ENCODE measurements at regions not wholly inside any gene's neighbourhood (a gene's known extent, or its start where the extent isn't known, plus 50 kb on each side); places are given as distances from the start of the nearest gene placed in this dataset.

DNA sequence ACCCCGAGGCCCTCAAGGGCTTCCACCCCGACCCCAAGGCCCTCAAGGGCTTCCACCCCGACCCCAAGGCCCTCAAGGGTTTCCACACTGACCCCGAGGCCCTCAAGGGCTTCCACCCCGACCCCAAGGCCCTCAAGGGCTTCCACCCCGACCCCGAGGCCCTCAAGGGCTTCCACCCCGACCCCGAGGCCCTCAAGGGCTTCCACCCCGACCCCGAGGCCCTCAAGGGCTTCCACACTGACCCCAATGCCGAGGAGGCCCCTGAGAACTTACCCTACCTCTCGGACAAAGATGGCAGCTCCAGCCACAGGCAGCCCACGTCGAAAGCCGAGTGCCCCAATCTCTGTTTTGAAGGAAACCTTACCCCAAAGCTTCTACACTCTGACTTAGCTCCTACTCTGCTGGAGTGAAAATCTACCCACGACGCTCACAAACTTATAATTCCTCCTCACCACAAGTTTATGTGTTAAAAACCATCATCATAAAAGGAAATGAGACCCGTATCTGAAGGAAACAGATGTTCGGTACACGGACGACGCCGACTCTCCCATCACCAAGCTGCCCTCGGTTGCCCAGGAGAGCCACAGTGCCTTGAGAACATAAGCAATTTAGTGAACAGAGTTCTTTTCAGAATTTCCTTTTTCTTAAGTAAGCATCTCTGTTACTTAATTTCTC, 61.2 kb upstream of the RPH3AL start:
- no peak for DNase-seq (ENCODE audit: low read depth, low spot score)

DNA sequence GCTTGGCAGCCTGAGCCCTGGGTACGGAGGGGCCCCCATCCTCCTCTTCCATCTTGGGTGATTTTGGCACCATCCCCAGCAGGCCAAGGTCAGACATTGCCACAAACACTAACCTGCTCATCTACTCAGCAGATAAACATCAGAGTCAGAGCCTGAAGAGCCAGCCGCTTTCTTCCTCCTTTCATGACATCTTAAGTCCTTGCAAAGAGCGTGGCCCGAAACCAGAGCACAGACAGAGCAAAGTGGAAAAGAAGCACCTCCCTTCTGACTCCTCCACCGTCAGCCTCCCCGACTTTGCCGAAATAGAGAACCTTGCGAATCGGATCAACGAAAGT, 60.4 kb upstream of the RPH3AL start:
- no peak for DNase-seq (ENCODE audit: low read depth, low spot score)

DNA sequence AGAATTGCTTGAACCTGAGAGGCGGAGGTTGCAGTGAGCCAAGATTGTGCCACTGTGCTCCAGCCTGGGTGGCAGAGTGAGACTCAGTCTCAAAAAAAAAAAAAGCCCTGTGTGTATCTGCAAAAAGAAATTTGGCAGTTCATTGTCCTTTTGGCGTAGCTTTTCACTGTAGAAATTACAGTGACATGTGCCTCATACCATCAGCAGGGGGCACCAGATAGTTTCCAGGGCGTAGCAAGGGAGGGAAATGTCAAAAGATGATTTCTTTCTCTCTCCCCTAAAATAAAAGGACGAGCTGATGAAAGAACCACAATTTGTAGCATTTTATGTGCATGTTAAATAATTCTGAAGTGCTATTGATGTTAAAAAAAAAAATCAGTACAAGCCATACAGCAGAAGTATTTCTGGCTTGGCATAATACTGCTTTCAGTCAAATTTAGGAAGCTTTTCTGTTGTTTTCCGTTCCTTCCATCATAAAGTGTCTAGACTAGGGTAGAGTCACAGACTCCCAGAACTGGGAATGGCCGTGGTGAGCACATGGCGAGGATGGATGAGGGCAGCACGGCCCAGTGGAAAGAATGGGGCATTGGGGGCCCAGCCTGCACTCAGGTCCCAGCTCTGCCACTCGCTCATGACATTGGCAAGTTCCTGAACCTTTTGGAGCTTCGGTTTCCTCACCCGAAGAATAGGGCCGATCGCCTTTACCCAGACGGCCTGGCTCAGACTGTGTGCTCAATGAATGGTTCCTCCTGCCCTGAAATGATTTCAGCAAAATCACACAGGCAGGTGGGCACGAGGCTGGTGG, 59.8 kb upstream of the RPH3AL start:
- DNase-seq (ENCODE audit: low read depth, low spot score): peak; percentile 31

DNA sequence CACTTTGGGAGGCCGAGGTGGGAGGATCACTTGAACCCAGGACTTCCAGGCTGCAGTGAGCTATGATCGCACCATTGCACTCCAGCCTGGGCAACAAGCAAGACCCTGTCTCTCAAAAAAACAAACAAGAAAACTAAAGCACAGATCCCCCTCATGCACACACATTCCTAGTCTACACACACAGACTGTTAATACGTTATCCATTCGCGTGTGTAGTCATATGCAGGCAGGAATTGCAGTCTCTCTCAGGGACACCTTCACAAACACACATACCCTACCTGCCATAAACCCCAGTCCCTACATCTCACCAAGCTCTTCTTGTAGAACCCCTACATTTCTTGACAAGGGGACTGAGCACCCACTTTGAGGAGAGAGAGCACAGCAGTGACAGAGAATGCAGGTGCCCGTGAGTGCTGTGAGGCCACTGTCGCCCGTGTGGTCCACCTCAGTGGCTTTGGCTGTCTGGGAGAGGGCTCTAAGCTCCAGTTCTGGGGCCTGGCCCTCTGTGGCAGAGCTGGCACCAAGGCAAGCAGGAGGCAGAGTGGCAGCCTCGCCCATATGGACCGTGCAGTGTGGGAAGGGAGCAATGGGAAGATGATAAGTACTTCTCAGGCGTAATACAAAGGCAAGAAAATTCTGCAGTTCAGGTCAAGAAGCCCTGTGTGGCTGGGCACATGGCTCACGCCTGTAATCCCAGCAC, 59.0 kb upstream of the RPH3AL start:
- DNase-seq (ENCODE audit: low read depth, low spot score): no peak

DNA sequence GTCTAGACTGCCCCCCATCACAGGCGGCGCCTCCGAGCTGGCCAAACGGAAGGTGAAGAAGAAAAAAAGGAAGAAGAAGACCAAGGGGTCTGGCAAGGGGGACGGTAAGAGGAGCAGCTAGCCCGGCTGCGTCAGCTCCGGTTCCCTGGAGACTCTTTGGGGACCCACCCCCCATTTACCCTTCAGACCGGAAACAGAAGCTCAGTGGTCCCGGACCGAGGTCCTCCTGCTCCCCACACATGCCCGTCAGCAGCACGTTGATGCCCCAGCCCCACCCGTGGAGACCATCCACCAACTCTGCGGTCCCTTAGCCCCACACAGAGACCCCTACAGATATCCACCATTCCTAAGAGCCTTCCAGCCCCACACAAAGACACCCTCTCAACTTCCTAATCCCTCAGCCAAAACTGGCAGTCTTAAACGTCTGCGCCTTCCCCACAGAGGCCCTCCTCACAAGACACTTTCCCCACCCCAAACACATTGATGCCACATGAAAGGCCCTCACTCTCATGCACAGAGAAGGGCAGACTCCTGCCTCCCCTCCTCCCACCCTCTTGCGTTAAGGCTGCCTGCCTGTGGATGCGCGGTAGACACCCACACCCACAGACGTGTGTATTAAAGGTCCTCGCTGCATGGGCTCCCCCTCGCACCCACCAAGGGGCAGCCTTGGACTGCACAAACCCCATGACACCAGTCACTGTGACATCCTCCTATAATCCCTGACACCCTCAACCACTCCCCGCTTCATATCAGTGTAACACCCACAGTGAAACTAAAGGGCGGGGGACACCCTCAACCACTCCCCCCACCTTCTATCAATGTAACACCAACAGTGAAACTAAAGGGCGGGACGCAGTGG, 58.2 kb upstream of the RPH3AL start:
- peak; percentile 21 for DNase-seq (ENCODE audit: low read depth, low spot score)

DNA sequence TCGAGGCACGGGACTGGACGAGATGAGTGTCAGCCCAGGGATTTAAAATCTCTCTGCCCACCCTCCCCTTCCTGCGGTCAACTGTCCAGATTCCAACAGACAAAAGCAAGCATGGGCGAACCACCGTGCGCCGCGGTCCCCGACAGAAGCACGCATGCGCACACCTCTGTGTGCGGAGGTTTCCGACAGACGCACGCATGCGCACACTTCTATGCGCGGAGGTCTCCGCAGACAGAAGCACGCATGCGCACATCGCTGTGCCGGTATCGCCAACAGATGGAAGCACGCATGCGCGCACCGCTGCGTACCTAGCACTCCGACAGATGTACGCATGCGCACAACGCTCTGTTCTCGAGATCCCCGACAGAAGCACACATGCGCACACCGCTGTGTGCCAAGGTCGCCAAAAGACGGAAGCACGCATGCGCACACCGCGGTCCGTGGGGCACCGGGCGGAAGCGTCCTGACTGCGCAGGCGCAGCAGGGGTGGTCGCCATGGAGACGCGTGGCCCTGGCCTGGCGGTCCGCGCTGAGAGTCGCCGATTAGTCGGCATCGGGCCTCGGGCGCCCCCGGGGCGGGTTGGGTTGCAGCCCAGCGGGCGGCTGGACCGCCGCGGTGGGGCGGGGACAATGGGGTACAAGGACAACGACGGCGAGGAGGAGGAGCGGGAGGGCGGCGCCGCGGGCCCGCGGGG, 57.4 kb upstream of the RPH3AL start:
- DNase-seq (ENCODE audit: low read depth, low spot score): peak; percentile 100

DNA sequence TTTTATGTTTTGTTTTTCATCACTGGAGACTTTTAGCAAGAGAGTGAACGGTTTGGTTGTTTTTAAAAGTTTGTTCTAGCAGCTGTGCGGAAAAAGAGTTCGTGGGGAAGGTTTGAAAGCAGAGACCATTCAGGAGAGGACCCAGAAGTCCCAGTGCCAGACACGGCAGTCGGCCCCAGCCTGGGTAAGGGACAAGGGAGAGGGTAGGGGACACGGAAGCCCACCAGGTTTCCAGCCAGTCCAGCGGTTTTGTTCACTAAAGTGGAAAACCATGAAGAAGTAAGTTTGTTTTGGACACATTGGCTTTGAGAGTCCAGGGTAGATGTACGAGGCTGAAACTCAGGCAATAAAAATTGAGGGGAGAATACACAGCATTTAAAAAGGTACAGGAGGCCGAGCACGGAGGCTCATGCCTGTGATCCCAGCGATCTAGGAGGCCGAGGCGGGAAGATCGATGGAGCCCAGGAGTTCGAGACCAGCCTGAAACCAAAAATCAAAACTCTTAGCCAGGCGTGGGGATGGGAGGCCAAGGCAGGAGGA, 56.8 kb upstream of the RPH3AL start:
- no peak for DNase-seq (ENCODE audit: low read depth, low spot score)

DNA sequence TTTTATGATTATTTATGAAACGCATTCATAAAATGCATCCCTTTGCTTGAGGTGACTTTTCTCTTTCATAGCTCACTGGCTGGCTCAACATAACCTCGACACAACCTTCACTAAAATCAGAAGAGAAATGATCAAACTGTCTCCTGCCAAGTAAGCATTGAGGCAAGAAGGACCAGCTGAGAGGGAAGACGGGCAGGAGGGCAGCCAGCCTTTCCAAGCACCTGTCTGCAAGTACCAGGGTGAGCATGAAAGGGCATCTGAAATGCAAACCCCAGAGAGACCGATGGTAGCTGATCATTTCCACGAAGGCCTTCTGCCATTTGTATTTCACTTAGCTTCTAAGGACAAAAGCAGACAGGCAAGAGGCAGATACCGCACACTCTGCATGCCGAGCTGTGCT, 52.1 kb upstream of the RPH3AL start:
- no peak for DNase-seq (ENCODE audit: low read depth, low spot score)
